GM18508 (cell line): ENCODE measurements at regions not wholly inside any gene's neighbourhood (a gene's known extent, or its start where the extent isn't known, plus 50 kb on each side); places are given as distances from the start of the nearest gene placed in this dataset.
"Not testable (repeated sequence)": the region's sequence is repeated elsewhere in the genome, so short reads cannot be mapped to it uniquely, and the experiment has no call there.

Experiments
- ATAC-seq: cut with Tn5 transposase; IDR thresholded peaks from one replicate; pipeline ENCODE4 v1.9.1; 2021; ENCODE audit warnings: moderate number of reproducible peaks; ENCODE audit not compliant: insufficient read depth, unreplicated experiment

DNA sequence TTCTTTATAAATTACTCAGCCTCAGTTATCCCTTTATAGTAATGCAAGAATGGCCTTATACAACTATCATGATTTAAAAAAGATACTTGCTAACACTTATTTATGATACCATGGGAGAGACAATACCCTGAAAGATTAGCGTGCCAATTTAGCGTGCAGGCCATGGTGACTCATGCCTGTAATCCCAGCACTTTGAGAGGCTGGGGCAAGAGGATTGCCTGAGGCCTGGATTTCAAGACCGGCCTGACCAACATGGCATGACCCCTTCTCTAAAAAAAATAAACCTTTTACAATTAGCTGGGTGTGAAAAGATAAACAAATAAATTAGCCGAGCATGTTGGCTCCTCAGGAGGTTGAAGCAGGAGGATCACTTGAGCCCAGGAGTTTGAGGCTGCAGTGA, 493.4 kb upstream of the FSIP2 start:
- ATAC-seq = no peak

DNA sequence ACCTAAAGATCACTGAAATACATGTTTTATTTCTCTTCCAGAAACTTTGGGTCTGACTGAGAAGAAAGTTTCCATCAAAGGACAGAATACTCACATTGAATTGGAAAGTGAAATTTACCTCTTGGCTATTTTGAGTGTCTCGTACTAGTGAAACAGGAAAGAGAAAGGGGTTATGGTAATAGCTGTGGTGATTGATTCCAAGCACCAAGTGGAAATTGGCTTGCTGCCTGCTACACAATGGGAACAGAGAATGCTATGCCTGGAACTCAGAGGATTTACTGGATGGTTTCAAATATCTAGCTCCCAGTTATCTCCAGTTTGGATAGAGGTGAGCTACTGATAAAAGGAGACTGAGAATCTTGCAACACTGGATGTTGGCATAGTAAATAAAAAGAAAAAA, 492.8 kb upstream of the FSIP2 start:
- no peak for ATAC-seq

DNA sequence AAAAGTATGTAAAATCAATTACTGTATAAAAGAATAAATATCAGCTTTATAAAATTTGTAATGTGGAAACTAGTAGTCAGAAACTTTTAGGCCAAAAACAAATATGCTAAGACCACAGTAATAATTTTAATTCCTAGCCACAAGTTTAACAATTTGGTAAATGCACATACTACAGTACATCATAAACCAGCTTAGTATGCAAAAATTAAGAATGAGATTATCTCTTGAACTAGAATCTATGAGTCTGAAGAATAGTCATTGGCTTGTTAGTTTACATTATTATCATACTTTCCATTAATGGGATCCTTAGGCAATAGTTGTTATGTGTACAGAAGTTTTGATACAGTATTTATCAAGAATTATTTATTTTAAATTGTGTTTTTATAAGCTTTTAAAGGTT, 491.9 kb upstream of the FSIP2 start:
- no peak for ATAC-seq

DNA sequence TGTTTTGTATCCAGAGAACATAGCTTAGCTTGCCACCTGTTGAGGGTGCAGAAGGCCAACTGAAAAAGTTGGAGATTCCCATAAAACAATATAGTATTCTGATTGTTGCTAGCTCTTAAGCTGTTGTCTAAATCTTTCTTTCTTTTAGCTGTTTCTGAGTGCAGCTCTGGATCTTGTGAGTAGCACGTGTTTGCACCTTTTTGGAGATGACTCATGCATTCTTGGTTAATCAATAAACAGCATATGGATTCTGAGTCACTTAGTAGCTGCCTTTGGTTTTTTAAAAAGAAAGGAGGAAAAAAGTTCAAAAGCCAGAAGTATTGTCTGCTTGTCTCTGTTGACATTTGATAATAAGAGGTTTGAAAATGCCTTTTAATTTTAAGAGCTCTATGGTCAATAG, 483.0 kb upstream of the FSIP2 start:
- ATAC-seq = peak; percentile 68

DNA sequence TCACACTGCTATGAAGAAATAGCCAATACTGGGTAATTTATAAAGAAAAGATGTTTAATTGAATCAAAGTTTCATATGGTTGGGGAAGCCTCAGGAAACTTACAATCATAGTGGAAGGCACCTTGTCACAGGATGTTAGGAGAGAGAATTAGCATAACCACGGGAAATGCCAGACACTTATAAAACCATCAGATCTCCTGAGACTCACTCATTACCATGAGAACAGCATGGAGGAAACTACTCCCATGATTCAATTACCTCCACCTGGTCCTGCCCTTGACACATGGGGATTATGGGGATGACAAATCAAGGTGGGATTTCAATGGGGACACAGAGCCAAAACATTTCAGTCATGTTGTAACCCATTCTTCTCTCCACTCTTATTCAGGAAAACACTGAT, 472.9 kb upstream of the FSIP2 start:
- no peak for ATAC-seq

DNA sequence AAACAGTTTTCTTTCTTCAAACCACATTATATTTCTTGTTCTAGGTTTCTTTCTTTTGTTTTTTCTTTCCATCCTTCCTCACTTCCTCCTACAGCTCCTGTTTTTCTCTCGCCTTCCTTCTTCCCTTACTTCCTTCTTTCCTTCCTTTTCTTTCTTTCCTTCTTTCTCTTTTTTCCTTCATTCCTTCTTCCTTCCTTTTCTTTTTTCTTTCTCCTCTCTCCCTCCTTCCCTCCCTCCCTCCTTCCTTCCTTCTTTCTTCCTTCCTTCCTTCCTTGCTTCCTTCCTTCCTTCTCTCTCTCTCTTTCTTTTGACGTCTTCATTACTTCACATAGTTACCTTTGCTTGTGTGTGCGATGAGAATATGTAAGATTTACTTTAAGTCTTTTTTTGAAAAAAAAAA, 470.0 kb upstream of the FSIP2 start:
- no peak for ATAC-seq

DNA sequence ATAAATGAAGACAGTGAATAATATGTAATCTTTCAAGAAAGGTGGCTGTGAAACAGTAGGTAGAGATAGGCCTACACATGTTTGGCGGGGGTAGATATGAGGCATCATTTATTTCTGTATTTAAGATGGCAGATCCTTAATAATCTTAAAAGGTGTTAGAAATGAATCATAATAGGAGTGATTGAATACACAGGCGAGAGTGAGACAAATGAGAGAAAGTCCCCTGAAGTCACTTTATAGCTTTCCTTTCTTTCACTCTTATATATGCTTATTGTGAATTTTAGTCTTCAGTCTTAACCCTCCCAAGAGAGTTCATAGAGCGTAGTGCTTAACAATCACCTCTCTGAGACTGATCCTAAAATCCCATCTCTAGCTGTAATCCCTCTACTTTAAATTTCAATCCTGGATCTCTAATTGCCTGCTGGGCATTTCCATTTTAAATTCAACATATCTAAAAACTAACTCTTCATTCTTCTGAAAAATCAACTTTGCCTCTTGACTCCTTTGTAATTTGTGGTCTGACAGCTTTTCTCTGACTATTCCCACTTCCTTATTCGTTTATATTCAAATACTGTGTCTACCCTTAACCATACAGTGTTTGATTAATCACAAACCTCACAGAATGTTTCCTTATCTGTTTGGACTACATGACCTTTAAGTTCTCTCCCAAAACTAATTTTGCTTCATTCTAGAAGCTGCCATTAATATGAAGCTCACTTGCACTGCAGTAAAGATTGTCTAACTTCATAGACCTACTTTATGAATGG, 463.7 kb upstream of the FSIP2 start:
- ATAC-seq = no peak

DNA sequence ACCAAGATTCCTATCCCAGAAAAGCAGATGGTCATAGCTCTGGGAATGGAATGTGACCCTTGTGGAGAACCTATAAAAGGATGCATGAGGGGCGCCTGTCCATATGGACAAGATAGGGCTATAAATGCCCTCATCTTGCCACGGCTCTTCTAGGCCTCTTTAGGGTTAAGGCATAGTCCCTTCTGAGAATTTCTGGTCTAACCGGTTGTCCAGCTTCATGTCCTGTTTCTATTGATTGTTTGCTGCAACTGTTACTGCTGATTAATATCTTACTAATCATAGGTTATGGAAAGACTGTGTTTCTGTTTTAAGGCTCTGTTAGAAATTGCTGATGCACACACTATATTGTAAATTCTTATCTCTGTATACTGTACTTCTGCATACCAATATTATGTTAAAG, 462.6 kb upstream of the FSIP2 start:
- not testable (repeated sequence) for ATAC-seq

DNA sequence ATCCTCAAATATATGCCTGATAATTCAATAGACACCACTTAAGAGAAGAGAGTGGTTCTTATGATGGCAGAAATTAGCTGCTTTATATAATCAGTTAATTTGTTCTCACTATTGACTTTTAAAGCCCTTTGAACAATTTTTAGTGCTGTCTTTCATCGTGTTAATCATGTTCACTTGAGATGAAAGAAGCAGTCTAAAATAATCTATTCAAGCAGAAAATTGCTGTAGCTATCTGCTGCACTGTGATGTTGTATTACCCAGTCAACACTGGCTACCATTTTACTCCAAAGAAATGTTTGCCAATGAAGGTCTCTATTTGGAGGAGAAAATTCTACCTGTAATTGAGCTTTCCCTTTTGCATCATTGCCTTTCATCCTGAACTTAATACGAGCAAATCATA, 459.8 kb upstream of the FSIP2 start:
- no peak for ATAC-seq

DNA sequence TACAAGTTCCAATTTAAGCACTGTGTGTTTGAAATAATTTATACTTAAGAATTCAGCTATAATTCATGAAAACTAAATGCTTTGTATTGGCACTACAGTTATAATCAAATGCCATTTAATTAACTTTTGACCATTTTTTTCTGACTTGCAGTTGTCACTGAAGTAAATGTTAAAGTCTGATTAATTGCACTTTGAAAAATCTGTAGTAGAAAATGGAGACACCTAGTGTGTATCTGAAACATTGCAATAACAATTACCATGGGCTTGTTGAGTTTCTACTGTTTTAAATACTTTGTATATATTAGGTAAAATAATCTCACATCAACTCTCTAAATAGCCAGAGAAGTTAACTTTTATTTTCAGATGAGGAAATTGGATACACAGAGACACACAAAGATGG, 458.6 kb upstream of the FSIP2 start:
- no peak for ATAC-seq

DNA sequence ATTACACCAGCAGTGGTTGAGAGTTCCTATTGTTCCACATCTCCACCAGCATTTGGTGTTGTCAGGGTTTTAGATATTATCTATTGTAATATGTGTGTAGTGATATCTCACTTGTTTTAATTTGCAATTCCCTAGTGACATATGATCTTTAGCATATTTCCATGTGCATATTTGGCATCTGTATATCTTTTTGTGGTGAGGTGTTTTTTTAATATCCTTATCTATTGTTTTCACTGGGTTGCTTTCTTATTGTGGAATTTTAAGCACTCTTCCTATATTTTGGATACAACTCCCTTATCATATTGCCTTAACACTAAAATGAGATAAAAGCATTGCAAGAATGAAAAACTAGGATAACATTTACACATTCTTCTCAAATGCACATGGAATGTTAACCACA, 453.9 kb upstream of the FSIP2 start:
- no peak for ATAC-seq

DNA sequence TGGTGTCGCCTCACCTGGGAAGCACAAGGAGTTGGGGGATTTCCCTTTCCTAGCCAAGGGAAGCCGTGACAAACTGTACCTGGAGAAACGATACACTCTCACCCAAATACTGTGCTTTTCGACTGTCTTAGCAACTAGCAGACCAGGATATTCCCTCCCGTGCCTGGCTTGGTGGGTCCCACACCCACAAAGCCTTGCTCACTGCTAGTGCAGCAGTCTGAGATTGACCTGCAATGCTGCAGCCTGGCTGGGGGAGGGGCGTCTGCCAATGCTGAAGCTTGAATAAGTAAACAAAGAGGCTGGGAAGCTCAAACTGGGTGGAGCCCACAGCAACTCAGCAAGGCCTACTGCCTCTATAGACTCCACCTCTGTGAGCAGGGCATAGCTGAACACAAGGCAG, 448.6 kb upstream of the FSIP2 start:
- ATAC-seq = not testable (repeated sequence)

DNA sequence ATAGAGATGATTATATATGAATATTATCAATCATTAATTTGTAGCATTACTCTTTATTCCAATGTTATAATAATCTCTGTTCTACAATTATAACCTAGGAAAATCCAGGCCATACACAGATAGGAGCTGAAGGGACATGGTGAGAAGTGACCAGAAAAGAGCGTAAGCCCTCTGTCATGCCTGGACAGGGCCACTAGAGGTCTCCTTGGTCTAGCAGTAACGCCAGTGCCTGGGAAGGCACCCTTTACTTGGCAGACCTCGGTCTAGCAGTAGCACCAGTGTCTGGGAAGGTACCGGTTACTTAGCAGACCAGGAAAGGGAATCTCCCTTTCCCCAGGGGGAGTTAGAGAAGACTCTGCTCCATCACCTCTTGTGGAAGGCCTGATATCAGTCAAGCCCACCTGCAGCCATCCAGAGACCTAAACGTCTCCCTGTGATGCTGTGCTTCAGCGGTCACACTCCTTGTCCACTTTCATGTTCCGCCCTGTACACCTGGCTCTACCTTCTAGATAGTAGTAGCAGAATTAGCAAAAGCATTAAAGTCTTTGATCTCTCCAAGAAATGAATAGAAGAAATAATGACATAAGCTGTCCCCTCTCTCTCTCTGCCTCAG, 447.5 kb upstream of the FSIP2 start:
- peak; percentile 98 for ATAC-seq

DNA sequence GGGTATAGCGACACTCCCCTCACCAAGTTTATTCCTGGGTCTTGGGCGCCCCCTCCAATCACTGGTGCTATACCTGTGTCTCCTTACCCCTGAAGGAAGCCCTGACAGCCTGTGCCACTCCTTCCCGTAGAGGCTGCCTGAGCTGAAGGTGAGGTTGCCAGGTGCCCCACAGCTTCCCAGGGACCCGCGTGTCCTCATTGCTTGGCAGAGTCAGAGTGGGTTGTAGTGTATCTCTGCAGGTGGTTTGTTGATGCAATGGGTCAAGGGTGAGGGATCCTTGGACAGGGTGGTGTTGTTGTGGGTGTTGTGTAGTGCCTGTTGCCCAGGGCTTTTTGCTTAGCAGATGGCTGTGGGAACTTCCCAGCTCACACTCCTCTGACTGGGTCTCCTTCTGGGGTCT, 438.7 kb upstream of the FSIP2 start:
- ATAC-seq = no peak

DNA sequence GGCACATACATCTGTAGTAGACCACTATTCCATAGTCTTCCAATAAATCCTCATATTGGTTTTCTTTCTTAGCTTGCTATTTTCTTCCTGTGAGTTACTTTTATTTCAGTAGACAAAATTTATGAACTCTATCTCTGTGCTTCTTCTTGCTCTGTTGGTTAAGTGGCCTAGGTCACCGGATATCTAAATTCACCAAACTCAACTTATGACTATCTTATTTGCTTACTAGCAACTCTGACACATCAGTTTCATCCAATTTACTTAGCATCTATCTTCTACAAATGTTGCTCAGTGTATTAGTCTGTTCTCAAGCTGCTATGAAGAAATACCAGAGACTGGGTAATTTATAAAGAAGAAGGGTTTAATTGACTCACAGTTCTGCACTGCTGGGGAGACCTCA, 432.5 kb upstream of the FSIP2 start:
- no peak for ATAC-seq

DNA sequence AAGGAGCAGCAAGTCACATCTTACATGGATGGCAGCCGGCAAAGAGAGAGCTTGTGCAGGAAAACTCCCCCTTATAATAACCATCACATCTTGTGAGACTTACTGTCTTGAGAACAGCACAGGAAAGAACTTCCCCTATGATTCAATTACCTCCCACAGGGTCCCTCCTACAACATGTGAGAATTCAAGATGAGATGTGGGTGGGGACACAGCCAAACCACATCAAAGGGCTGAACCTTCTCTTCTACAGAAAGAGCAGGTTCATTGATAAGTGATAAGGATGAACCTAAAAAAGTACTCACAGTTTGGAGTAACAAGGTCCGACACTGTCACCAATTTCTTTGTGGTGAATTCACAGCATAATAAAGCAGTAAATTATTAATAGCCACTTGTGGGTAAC, 422.2 kb upstream of the FSIP2 start:
- ATAC-seq = peak; percentile 83

DNA sequence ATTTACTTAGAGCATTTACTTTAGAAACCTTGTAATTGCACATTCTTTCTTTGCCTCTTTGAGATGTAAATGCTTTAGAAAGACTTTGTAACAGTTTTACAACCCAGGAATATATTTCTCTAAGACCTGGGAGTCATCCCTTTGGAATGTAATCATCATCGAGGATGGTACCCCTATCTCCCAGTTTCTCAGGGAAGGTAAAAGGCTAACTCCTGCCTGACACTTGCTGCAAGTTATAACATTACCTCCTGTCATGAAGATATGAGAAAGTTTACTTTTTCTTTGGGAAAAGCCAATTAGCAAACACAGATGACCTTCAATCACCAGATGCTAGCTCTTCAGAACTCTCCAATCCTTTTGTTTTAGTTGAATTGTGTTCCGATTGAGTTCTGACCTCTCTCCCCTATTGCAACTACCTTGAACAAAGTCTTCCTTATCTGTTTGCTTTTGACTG, 420.3 kb upstream of the FSIP2 start:
- no peak for ATAC-seq

DNA sequence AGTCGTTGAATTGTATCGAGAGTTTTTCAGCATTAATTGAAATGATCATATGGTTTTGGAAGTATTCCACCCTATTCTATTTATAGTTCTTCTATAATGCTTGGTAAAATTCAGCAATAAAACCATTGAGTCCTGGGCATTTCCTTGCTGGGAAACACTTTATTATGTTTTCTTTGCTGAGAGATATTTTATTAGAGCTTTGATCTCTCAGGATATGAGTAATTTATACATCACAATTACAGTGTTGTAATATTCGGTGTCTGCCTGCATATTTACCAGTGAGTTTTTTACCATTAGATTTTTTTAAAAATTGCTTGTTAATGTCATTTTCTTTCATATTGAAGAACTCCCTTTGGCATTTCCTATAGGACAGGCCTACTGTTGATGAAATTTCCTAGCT, 402.7 kb upstream of the FSIP2 start:
- ATAC-seq = no peak

DNA sequence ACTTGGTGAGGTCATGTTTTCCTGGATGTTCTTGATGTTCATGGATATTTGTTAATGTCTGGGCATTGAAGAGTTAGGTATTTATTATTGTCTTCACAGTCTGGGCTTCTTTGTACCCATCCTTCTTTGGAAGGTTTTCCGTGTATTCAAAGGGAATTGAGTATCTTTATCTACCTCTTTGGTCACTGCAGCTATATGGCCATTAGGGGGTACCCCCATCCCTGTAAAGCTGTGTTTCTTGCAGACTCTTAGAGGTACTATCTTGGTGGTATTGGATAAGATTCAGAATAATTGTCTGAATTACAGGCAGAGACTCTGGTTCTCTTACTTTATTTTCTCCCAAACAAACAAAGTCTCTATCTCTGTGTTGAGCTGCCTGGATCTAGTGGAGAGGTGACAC, 401.6 kb upstream of the FSIP2 start:
- no peak for ATAC-seq

DNA sequence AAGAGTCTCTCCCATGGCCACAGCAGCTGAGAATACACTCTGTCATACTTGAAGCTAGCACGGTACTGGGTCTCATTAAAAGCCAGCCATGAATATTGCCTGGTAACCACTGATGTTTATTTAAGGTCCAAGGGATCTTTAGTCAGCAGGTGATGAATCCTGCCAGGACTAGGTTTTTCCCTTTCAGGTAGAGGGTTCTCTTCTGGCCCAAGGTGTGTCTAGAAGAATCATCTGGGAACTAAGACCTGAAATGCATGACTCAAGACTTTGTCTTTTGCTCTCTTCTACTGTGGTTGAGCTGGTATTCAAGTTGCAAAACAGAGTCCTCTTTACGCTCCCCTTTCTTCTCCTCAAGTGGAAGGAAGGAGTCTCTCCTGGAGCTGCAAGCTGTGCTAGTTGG, 400.5 kb upstream of the FSIP2 start:
- no peak for ATAC-seq

DNA sequence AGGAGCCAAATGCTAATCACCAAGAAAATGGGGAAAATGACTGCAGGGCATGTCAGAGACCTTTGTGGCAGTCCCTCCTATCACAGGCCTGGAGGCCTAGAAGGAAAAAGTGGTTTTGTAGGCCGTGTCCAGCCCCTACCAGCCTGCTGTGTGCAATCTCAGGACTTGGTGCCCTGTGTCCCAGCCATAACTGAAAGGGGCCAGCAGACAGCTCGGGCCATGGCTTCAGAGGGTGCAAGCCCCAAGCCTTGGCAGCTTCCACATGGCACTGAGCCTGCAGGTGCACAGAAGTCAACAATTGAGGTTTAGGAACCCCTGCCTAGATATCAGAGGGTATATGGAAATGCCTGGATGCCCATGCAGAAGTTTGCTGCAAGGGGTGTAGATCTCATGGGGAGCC, 391.2 kb upstream of the FSIP2 start:
- no peak for ATAC-seq

DNA sequence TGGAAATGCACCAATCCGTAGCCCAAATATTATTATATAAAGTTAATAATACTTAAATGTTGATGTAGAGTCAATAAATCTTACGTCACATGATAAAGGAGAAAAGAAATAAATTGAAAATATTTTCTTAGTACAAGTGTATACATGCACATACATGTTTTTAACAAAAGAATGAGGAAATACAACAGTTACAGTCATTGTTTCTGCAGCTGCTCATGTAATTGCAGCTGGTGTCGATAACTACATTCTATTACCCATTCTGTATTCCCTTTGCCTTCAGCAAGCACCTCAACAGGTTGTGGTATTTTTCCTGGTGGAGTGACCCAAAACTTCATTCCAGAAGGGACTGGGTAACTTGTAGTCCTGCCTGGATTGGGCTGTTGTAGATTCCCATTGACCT, 377.8 kb upstream of the FSIP2 start:
- no peak for ATAC-seq
